ENCODE measurements at regions not wholly inside any gene's neighbourhood (a gene's known extent, or its start where the extent isn't known, plus 50 kb on each side); places are given as distances from the start of the nearest gene placed in this dataset.

DNA sequence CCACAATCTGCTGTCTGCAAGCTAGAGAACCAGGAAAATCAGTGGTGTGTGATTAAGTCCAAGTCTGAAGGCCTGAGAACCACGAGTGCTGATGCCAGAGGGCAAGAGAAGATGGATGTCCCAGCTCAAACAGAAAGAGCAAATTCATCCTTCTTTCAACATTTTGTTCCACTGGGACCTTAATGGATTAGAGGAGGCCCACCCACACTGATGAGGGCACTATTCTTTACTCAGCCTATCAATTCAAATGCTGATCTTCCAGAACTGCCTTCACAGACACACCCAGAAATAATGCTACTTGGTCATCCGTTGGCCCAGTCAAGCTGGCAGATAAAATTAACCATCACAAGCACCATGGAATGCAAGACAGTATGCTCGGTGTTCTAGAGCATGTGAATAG is 226.6 kb upstream of the SASH1 start:
- no peak for DNase-seq

DNA sequence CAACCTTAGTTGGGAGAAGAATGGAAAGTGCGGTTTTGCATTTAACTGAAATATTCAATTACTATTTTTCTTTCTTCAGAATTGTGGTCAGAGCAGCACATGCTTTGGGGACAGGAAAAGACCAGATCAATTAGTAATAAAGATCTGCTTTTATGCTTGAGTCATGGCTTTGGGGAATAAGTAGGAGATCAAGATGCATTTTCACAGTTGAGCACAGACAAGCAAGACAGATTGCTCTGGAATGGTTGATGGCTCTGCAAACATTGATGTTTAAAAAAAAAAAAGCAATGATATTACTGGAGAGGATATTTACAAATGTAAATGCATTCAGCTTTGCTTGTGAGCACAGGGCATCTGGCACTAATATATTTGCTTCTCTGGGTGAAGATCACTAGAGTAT is 224.4 kb upstream of the SASH1 start:
- DNase-seq = no peak

DNA sequence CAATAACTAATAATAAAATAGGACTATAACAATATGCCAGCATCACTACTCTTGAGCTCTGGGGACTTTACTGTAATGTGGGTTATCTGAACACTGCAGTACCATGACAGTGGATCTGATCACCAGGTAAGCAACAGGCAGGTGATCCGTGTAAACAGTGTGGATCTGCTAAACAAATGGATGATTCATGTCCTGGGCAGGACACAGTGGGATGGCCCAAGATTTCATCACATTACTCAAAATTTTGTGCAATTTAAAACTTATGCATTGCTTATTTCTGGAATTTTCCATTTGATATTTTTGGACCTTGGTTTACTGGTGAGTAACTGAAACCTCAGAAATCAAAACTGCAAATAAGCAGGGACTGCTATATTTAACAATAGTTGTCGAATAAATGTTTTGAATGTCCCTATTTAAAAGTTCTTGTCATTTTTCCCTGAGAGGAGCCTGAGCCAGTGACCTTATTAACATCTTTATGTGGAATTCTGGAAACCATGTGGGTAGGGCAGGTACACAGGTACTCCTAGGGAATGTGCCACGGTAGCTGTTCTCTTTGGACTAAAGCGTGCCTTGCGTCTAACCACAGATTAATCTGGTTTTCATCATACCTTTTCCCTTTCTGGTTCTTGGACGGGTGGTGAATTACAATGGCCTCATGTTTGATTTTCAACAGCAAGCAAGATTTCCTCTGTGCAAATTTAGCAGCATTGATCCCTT is 214.5 kb upstream of the SASH1 start:
- DNase-seq = no peak

DNA sequence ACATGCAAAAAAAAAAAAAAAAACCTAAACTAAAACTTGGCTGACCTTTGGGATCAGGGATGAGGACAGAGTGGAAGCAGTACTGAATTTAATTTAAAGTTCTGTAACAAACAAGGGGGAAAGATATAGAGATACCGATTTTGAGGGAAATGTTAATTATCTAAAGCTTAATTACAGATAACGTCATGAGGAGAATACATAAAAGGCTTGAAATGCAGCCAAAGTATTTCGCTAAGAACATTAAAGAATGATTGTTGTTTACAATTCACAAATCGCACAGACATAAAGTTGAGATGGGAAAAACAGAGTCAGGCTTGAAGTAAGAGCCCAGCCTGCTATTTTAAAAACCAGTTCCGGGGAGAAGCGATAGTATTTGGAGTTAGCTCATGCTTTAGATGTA is 208.0 kb upstream of the SASH1 start:
- no peak for DNase-seq

DNA sequence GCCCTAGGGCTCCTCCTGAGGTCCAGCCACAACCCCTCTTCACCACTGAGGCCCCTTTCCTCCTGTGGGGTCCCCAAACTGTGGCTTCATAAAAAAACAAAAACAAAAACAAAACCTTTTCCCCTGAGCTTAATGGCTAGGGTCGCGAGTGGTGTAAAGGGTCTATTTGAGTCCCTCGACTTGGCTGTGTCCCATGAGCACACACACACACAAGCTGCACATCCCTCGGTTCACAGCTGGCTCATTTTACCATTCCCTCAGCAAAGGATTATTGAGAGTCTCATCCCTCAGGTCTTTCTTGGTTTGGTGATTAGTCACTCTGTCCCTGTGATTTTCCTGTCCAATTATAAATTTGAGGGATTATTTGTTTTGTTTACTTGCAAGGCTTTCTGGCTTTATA is 206.1 kb upstream of the SASH1 start:
- no peak for DNase-seq

DNA sequence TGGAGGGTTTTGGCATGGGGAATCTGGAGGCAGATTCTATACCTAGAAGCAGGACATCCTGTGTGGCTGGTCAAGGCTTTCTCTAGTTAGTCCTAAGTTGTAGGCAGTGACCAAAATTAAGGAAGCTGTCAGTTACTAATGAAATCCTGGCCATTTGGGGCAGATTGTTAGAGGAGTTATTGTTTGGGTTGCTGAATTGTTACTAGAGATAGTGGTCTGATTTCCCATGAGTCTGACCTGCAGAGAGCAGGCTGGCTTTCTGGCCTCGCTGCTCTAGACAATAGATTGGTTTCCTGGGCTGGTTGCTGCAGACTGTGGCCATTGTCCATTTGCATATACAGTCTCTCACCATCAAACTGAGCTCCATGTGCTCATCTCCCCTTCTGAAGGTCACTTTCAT is 205.0 kb upstream of the SASH1 start:
- DNase-seq = no peak

DNA sequence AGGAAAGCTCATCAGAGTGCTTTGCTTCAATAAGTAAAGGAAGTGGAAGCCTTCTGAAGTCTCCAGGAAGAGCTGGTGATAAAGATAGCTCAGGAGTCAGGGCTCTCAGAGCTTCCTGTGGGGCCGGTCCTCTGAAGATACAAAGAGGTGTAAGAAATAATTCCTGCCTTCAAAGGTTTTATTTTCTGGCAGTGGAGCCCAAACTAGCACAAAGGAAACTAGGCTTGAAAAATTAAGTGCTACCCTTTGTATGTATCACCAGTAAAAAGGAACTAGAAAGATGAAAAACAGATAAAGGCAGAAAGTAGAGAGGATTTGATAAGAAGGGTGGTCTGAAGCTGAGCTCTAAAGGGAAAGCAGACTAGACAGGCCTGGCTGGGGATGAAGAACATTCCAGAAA is 204.1 kb upstream of the SASH1 start:
- no peak for DNase-seq

DNA sequence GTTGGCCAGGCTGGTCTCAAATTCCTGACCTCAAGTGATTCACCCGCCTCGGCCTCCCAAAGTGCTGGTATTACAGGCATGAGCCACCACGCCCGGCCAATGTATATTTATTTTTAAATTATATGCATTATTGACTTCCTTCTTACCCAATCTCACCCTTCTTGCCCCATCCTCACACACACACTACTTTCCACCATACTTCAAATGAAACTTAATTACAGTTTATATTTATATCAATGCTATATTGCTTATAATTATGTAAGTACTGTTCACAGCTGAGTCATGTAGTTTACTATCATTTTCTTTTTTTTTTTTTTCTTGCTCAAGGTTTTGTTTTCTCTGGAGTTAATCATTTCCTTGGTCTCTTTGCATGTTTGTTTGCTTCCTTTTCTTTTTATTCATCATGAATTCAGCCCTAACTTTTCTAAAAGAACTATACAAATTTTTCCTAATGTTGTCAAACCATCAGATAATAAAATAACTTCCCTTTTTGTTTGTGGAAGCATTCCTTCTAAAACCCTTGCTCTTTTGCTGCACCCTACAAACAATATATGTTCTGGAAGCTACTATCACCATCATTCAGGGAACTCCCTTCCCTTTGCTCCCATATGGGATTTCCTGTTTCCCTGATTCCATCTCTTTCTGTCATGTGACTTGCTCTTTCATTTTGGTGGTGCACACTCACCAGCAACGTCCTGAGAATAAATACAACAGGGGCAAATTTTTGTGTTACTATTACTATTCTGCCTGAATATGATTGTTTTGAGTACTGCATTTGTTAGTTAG is 201.7 kb upstream of the SASH1 start:
- no peak for DNase-seq

DNA sequence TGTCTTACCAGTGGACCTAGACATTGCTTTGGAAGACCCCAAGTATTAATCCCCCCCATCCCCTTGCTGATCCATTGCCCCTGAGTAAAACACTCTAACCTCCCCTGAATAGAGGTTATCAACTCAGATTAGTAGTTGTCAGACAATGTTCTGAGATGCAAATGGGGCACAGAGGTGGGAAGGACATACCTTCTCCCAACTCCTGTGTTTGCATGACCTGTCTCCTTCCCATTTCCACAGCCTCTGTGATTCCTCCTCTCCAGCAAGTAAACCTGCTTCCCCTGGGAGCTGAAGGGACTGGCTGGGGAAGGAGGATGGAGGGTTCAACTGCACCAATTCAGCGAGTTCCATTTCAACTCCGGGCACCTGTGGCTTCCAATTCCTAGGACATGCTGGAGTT is 199.8 kb upstream of the SASH1 start:
- no peak for DNase-seq

DNA sequence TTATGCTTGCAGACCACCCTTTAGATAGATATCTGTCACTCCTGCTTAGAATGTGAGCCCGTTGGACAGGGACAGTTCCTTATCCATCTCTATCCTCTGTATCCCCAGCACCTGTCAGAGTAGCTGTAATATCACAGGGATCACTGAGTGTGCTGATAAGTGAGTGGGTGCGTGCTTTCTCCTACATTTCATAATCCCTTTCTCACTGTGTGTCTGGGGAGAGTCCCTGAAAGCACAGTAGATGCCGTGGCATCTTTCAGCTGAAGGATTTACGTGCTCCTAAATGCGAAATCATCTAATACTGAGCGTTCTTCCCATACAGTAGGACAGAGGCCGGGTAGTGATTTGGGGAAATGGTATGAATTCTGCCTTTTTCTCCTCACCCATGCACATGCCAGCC is 198.9 kb upstream of the SASH1 start:
- no peak for DNase-seq

DNA sequence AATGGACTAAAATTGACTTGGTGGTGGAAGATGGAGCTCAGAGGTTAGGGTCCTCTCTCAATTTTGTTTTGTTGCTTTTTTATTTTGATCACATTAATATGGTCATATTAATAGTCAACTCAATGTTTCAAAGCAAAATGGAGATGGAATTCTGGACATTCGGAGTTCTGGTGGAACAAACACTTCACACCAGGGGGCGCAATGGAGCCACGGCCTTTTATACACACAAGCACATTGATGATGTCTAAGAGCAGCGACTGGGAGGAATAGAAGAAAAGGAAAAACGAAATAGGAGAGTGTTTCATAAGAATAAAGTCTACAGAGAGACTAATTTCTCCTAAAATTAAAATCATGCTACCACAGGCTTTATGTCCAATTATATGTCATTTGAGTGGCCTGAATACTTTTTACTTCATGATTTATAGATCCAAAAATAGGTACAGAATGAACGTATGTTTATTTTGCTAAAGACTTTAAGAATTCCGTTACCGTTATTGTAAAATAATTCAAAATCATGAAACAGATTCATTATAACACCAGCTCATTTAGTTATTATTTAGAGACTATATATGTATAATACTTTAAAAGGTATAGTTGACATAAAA is 197.6 kb upstream of the SASH1 start:
- DNase-seq = peak; percentile 74

DNA sequence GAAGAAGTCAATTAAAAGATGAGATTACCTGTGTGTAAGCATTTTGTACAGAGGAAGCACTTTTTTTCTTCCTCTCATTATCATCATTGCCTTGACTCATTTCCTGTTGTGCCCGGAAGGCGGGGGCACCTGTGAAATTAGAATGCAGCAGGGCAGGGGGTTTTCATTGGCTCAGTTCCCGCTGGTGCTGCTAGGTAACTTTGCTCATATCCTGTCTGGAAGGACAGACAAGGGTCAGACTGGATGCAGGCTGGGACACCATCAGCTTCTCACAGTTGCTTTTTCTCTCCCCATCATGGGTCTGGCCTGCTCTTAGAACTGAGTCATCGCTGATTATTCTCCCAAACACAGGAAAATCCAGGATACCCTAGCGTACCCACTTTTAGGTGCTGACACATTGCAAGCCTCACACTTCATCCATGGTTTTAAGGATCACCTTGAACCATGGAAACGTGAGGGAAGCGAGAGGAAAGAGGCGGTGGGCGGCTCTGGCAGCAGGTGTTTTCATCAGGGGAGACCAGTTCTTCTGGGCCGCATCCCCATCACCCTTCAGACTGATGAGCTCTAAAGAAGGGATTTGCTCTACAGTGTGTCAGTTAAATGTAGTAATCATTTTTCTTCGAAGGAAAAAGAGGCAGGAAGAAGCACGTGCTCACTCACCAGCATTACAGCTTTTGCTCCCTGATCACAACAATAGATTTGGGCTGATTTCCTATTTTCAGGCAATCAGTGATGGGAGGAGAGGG is 195.7 kb upstream of the SASH1 start:
- no peak for DNase-seq

DNA sequence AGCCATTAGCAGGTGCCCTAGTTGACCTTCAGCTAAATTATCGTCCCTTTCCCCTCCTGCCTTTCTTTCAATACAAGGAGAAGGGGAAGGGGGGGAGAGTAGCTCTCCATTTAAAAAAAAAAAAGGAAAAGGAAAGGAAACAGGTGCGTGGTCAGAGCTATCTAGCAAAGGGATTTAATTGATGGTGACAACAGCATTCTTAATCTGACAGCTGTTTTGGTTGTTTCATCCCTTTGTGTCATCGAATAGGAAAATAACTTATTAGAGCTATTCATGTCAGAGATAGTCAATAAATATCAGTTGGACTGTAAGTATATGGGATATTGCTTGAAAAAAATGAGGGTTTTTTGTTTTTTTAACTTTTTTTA is 195.2 kb upstream of the SASH1 start:
- no peak for DNase-seq

DNA sequence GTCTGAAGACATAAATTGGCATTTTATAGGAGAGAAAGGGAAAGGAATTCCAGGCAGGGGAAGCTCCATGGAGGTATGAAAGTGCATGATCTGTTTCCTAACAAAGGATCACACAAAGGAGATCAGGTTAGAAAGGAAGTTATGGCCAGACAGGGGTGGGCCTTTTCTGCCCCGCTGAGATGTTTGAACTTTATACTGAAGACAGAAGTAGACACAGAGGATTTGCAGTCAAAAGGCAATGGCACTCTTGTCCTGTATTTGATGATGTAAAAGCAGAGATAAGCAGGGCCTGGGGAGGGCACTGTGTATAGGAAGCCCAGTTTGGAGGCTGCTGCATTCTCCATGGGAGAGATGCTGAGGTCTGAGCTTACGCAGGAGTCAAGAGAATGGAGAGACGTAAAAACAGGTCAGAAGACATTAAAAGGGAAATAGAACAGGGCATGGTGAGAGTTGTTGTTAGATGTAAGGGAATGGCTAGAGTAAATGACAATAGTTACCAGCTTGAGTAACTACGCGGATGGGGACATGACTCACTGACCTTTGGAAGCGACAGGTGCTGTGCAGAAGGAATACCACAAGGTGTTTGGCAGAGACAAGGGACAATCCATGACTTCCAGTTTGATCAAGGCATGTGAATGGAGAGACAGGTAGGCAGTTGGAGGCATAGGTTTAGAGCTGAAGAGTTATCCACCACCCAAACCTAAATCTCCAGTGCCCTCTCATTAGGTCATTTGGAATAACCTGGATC is 190.6 kb upstream of the SASH1 start:
- DNase-seq = no peak

DNA sequence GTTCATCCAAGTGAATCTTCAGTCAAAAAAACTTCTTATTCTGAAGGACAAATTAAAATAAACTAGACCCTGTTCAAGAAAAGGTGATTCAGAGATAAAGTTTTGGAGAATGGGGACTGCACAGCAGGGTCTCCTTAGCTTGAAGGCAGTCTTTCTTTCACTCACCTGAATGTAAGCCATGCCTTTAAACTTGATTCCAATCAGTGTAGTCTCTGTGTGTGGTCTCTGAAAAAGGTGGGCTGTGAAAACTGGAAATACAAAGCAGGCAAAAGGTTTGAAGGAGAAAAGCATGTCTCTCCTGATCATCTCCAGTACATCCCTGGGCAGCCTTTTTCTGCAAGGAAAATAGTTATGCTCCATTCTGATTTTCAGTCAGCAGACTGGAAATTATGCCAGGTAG is 188.0 kb upstream of the SASH1 start:
- DNase-seq = no peak

DNA sequence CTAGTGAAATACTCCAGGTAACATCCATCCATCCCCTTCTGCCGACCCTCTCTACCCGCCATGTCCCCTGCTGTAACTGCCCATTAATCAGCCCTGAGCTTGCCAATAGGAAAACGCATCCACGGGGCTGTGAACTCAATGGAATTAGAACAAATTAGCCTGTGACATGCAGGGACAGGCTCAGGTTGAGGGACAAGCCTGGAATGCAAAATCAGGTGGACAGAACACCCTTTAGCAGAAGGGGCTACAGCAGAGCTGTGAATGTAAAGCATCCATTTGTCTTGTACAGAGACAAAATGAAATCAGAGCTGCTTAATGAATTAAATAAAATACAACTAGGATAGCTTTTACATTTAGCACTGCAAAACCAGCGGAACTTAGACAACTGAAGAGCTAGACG is 187.3 kb upstream of the SASH1 start:
- no peak for DNase-seq

DNA sequence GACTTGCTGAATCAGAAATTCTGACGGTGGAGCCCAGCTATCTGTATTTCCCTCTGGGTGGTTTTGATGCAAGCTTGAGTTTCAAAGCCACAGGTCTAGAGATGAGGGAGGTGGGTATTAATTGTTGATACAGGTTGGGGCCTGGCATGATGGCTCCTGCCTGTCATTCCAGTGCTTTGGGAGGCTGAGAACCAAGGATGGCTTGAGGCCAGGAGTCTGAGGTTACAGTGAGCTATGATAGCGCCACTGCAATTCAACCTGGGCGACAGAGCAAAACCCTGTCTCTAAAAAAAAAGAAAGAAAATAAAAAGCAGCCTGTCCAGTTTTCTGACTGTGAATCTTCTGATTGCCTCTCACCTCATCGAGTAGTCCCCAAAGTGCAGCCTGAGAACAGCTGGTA is 184.8 kb upstream of the SASH1 start:
- no peak for DNase-seq

DNA sequence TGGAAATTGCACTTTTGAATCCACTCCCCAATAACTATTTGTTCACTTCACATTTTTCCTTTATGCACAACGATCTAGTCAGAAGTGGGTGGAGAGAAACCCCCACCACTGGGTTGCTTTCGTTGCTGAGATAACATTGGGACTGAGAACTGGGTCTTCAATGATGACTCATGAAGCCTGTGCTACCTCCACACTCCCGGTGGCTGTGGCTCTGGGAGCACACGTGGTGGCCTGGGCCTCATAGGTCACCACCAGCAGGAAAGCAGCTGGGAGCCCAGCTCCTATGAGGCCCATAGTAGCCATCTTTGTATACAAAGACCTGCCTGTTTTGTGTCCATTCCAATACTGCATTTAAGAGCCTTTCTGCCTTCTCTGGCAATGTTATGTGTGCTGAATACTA is 178.0 kb upstream of the SASH1 start:
- DNase-seq = no peak

DNA sequence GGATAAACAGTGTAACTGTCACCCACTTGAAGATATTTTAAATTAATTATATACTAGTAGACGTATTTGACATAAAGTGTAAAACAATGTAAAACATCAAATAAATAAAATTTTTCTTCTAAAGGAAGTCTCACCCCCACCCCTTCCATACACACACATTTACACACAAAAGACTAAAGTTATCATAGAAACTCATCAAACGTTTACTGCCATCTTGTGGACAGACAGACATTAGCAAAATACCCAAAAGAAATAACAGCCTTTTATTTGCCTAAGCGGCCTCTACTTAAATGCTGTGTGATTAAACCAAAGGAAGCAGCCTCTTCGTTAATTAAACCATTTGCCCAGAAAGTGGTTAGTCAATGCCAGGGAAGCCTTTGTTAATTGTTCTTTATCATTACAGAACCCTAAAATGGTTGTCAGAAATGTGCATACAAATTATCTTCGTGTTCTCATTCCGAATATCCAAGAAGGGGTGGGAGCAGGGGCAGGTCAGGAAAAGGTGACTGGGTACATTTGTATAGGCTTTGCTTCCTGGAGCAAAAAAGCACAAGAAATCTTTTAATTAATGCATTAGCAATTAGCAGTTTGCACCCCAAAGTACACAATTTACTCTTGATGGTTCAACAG is 176.2 kb upstream of the SASH1 start:
- DNase-seq = no peak

DNA sequence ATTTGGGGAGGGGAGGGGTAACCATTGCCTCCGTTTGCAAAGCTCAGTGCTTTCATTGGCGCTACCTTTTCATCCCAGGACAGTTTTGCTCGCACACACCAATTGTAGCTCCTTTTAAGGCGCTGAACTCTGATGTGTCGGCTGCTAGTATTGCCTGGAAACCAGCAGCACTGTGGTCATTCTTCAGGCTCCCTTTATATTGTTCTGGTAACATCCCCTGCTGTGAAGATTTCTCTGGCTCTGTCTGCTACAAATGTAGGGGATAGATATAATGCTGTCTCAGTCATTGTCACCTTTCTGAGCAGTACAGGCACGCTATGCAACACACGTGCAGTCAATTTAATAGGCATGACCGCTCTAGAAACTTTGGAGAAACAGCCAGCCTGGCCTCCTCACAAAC is 172.9 kb upstream of the SASH1 start:
- no peak for DNase-seq

DNA sequence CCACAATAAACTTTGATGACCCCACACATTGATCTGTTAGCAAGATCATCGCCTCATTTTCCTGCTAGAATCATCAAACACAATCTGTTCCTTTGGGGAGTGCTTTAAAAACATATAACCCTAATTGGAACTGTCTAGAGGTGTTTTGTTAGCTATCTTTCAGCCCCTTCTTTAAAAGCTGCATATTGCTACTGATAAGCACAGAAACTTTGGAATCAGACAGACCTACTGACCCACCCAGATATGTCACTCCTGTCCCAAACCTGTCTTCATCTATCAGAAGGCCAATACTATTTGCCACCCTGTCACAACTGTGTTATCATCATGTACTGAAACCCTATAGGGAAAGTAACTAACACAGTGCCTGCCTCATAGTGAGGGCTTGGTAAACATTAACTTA is 172.4 kb upstream of the SASH1 start:
- no peak for DNase-seq

DNA sequence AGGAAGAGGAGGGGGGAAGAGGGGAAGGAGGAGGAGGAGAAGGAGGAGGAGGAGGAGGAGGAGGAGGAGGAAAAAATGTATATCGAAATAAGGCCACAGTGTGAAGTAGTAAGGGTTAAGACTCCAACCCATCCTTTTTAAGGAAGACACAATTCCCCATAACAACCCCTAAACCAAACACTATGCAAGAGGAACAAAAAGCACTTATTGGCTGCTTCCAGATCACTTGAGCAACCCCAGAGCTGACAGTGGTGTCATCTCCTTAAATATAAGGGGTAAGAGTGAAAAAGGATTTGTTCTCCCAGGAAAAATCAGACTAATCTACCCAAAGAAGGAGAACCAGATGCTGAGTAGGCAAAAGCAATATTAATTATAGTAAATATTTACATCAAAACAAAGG is 169.1 kb upstream of the SASH1 start:
- DNase-seq = no peak
